GM18868 (cell line): ENCODE measurements at regions not wholly inside any gene's neighbourhood (a gene's known extent, or its start where the extent isn't known, plus 50 kb on each side); places are given as distances from the start of the nearest gene placed in this dataset.
"Not testable (repeated sequence)": the region's sequence is repeated elsewhere in the genome, so short reads cannot be mapped to it uniquely, and the experiment has no call there.

Experiments
- ATAC-seq: cut with Tn5 transposase; IDR thresholded peaks from one replicate; pipeline ENCODE4 v1.9.1; 2021; ENCODE audit warnings: mild to moderate bottlenecking, moderate library complexity; ENCODE audit not compliant: unreplicated experiment

- no peak for ATAC-seq
These were observed 536.9 kb downstream of the RAPGEF2 start for GRCh38 chr4:159639671-159640323.

DNA sequence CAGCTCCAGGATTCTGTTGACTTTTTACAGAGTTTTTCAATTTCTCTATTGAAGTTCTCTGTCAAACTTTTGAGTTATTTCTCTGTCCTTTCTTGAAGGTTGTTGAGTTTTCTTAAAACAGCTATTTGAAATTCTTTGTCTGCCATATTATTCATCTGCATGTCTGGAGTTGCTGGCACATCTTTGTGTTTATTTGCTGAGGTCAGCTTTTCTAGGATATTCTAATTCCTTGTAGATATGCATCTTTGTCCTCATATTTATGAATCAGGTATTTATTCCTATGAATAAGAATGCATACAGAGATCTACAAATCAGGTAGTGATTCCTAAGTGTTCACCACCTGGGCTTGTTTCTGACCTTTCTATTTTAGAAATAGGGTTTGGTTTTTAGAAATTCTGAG, 546.4 kb downstream of the RAPGEF2 start:
- ATAC-seq = no peak

GRCh38 chr4:159652871-159653270, 550.0 kb downstream of the RAPGEF2 start:
- ATAC-seq = no peak

DNA sequence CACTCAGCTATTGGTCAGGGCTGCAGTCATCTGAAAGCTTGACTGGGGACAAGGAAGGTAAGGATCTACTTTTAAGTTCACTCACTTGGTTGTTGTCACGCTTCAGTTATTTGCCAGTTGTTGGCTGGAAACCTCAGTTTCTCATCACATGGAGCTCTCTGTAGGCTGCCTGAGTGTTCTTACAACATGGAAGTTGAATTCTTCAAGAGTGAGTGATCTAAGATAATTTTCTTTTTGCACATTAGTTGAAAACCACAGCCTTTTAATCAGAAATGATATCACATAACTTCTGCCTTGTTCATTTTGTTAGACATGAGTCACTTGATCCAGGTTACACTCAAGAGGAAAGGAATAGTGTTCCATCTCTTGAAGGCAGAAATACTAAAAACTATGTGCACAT, 552.7 kb downstream of the RAPGEF2 start:
- ATAC-seq = no peak

DNA sequence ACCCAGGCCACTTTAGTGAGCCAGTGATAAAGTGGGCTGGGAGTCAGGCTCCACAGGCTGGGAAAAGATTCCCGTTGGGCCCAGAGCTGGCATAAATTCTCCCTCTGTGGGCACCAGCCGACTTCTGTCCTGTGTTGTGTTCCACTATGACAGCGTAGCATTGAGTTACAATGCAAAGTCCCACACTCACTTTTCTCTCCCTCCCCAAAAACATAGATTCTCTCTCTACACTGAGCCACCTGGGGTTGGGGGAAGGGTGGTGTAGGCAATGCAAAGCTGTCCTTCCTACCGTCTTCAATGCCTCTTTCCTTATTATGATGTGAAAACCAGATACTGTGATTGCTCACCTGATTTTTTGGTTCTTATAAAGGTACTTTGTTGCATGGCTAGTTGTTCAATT, 566.2 kb downstream of the RAPGEF2 start:
- no peak for ATAC-seq

- no peak for ATAC-seq
These were observed 570.3 kb downstream of the RAPGEF2 start for GRCh38 chr4:159673221-159673620.

- no peak for ATAC-seq
These were observed 571.4 kb downstream of the RAPGEF2 start for GRCh38 chr4:159674241-159674640.

DNA sequence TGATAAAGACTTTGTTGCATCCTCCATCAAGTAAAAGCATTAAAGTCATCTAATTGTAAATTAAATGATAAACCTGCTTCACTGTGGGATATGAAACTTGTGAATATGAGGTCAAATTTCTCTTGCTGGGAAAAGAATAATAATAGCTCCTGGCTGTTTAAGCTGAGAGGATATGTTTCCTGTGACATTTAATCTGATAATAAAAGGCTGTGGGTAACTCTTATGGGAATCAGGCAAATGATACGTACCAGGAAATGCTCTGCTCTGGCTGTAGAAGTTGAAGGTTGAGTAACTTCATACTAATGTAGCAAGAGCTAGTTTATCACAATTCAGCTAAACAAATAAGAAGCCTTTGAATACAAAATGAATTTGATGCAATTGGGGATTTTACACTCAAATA, 574.6 kb downstream of the RAPGEF2 start:
- no peak for ATAC-seq

DNA sequence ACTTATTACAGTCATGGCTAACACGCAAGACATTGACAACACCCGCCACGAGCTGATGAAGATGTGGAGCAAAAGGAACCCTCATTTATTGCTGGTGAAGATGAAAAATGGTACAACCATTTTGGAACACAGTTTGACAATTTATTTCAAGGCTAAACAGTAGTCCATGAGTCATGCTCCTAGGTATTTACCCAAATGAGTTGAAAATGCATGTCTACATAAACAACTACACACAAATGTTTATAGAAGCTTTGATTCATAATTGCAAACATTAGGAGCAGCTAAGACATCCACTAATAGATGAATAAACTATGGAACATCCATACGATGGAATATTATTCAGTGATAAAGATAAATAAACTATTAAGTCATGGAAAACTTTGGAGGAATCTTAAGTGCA, 580.1 kb downstream of the RAPGEF2 start:
- no peak for ATAC-seq

GRCh38 chr4:159684061-159684460, 581.2 kb downstream of the RAPGEF2 start:
- ATAC-seq = no peak

- no peak for ATAC-seq
These were observed 582.6 kb downstream of the RAPGEF2 start for GRCh38 chr4:159685340-159686092.

DNA sequence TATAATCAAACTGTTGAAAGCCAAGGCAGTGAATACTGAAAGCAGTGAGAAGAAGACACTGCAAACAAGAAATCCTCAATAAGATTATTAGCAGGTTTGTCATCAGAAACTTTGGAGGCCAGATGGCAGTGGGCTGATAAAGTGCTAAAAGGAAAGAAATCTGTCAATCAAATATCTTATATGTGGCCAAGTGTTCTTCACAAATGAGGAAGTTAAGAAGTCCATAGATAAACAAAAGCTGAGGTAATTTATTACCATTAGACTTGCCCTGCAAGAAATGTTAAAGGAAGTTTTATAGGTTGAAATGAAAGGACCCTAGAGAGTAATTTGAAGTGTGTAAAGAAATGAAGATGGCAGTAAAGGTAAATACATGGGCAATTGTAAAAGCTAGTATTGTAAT, 586.6 kb downstream of the RAPGEF2 start:
- no peak for ATAC-seq

DNA sequence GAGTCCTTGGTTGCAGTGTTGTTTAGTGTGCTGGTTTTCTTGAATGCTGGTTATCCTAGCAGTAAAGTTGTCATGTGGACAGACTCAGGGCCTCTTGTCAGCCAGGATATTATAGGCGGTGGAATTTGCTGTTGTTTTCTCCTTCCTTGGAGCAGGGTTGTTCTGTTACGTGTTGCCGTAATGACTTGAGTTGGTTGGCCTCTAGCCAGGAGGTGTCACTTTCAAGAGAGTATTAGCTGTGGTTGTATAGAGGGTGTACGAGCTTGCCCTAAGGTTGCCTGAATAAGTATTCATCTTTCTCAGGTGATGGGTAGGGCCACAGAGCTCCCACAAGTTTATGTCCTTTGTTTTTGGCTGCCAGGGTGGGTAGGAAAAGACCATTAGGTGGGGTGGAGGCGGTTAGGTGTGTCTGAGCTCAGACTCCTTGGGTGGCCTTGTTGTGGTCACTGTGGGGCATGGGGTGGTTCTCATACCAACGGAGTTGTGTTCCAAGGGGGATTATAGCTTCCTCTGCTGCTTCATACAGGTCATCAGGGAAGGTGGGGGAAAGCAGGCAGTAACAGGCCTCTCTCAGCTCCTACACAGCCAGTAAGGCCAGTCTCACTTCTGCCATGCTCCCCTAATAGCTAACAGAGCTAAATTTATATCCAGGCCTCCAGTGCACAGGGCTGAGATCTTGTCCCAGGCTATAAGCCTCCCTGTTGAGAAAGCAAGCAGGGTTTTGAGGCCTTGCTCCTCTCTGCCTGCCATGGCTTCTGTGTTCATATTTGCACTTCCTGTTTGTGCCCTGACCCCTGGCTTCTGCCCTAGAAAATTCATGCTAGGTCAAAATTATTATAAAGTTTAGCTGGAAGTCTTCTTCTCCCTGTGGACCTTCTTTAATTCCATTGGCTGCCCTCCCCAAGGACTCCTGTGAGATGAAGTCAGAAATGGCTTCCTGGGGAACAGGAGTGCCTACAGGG, 594.7 kb downstream of the RAPGEF2 start:
- ATAC-seq = no peak

DNA sequence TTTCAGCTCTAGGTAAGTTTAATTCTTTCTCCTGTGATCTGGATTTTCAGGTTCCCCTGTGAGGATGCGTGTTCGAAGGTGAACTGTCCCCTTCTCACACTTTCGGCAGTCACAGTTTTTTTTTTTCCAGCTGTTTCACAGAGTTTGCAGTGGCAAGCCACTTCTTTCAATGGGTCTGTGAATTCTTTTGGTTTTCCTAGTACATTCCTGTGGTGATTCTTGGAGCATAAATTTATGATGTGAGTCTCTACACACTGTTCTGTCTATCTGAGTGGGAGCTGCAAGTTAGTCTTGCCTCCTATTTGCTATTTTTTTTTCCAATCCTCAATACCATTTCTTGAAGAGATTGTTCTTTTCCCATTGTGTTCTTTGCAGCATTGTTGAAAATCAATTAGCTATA, 595.5 kb downstream of the RAPGEF2 start:
- ATAC-seq = no peak

GRCh38 chr4:159702200-159702599, 599.3 kb downstream of the RAPGEF2 start:
- ATAC-seq = no peak

DNA sequence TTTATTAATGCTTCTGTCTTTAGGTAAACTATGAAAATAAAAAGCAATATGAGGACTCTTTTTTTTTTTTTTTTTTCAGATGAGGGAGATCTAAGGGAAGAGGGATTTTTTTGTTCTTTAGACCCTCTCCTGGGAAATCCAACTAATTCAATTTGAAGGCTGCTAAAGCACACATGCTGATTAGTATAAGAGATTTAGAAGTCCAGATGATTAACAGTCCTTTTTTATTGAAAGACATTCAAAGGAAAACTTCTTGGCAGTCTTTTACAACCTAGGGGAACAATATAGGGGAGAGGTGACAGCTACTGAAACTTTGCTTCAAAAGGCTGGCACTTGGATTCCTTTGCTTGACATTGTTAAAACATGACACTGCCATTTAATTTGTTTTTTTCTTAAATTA, 602.5 kb downstream of the RAPGEF2 start:
- ATAC-seq = no peak

DNA sequence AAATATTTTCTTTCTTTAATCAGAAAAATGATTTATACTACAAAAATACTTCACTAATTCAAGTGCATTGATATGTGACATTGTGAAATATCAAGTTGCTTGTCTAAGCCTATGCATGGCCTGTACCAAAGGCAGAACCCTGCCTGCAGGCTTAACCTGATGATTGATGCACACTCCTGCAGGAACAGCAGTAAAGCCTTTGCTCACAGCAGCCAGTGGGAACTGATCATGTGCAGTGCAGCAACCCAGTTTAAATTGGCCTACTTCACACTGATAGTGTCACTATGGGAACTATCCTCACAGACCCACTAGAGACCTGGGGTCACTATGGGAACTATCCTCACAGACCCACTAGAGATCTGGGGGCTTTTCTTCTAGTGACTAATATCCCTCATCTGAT, 603.8 kb downstream of the RAPGEF2 start:
- no peak for ATAC-seq

DNA sequence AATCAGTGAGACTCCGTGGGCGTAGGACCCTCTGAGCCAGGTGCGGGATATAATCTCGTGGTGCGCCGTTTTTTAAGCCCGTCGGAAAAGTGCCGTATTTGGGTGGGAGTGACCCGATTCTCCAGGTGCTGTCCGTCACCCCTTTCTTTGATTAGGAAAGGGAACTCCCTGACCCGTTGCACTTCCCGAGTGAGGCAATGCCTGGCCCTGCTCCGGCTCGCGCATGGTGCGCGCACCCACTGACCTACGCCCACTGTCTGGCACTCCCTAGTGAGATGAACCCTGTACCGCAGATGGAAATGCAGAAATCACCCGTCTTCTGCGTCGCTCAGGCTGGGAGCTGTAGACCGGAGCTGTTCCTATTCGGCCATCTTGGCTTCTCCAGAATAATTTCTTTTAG, 612.3 kb downstream of the RAPGEF2 start:
- ATAC-seq = not testable (repeated sequence)

DNA sequence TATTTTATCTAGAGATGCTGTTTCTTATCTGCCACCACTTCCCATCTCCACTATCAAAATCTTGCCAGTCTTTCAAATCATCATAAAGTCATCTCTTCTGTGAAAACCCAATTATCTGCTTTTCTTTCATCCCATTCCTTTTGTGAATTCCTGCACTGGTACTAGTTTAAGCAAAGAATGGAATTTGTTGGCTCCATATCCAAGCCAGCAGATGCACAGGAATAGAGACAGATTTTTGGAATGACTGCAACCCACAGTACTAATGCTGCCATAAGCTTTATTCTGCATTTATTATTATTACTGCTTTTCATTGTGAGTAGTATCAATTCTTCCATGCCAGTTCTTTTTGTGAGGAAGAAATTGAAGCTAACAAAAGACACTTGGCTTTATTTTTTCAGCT, 616.7 kb downstream of the RAPGEF2 start:
- ATAC-seq = no peak

DNA sequence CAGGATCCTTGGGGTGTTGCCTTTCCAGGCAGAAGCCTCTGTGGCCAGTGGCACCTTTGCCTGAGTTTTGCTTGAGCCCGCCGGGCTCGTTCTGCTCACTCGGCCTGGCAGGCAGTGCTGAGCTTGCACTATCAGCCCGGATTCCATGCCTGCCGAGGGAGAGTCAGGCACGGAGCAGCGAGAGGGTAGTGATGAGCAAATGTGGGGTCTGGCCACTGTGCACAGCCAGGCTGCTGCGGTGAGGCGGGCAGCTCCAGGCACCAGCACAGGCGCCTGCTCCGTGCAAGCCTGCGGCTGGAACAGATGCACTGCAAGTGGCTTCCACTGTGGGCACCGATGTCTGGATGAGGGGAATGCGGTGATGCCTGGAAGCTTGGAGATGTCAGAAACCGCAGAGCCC, 619.2 kb downstream of the RAPGEF2 start:
- no peak for ATAC-seq

- ATAC-seq = no peak
These were observed 620.0 kb downstream of the RAPGEF2 start for GRCh38 chr4:159722918-159723317.
